ENCODE measurements at regions not wholly inside any gene's neighbourhood (a gene's known extent, or its start where the extent isn't known, plus 50 kb on each side); places are given as distances from the start of the nearest gene placed in this dataset.
"Not testable (repeated sequence)": the region's sequence is repeated elsewhere in the genome, so short reads cannot be mapped to it uniquely, and the experiment has no call there.

- DNase-seq (ENCODE audit: low spot score) = no peak
- no peak for TF ChIP-seq CTCF (IDR thresholded peaks at IDR 0.05)
Measured at GRCh38 chr11:114955923-114956322, 277.6 kb downstream of the NXPE2 start.

GRCh38 chr11:114956566-114956965, 278.2 kb downstream of the NXPE2 start:
- no peak for TF ChIP-seq CTCF (IDR thresholded peaks at IDR 0.05)
- no peak for DNase-seq (ENCODE audit: low spot score)
- no peak overlapping the region for H3K4me3 ChIP-seq
- H3K27ac ChIP-seq = no peak overlapping the region

More at GRCh38 chr11:114955923-114956322, 277.6 kb downstream of the NXPE2 start:
- no peak overlapping the region for H3K4me3 ChIP-seq
- H3K27ac ChIP-seq = no peak overlapping the region

GRCh38 chr11:114959953-114960505, 281.7 kb downstream of the NXPE2 start:
- Histone ChIP-seq H3K4me3 (no peak overlapping the region), H3K27ac (no peak overlapping the region)
- no peak for TF ChIP-seq CTCF (IDR thresholded peaks at IDR 0.05)
- DNase-seq (ENCODE audit: low spot score) = no peak

GRCh38 chr11:114960819-114961218, 282.5 kb downstream of the NXPE2 start:
- not testable (repeated sequence) for DNase-seq (ENCODE audit: low spot score); H3K27ac ChIP-seq; H3K4me3 ChIP-seq

GRCh38 chr11:114964676-114965214, 286.4 kb downstream of the NXPE2 start:
- DNase-seq (ENCODE audit: low spot score) = no peak
- Histone ChIP-seq H3K27ac (no peak overlapping the region), H3K4me3 (no peak overlapping the region)
- TF ChIP-seq CTCF (IDR thresholded peaks at IDR 0.05) = no peak

- Histone ChIP-seq H3K27ac (no peak overlapping the region), H3K4me3 (no peak overlapping the region)
- TF ChIP-seq CTCF (IDR thresholded peaks at IDR 0.05) = no peak
- DNase-seq (ENCODE audit: low spot score) = no peak
Measured at GRCh38 chr11:114970927-114971645, 292.8 kb downstream of the NXPE2 start.

- no peak overlapping the region for H3K4me3 ChIP-seq
- TF ChIP-seq CTCF (IDR thresholded peaks at IDR 0.05) = no peak
- H3K27ac ChIP-seq = no peak overlapping the region
- no peak for DNase-seq (ENCODE audit: low spot score)
Measured at GRCh38 chr11:114972105-114972504, 293.8 kb downstream of the NXPE2 start.
